LoVo (cell line): ENCODE measurements at regions not wholly inside any gene's neighbourhood (a gene's known extent, or its start where the extent isn't known, plus 50 kb on each side); places are given as distances from the start of the nearest gene placed in this dataset.

Experiments used
- DNase-seq: peaks from one replicate; pipeline ENCODE4 v3.0.0-alpha.2; 2016; ENCODE audit warnings: low spot score

DNA sequence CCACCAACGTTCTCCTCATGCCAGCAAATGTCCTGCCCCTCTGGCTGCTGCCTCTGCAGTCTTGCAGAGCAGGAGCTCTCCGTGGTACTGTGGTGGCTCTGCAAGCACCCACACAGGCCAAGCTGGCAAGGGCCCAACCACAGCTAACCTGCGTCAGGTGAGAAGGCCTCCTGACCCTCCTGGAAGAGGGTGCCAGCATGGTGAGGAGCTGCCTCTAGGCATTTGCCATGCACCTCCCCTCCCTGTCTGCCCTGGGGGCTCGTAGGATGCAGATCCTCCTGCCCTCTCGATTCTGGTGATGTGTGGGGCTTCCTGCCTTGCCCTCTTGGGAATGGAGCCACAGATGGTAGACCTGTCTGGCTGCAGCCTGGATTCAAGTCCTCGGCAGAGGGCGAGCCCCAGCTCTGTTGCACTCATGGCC, 1408.8 kb downstream of the TBC1D22A start:
- no peak for DNase-seq

DNA sequence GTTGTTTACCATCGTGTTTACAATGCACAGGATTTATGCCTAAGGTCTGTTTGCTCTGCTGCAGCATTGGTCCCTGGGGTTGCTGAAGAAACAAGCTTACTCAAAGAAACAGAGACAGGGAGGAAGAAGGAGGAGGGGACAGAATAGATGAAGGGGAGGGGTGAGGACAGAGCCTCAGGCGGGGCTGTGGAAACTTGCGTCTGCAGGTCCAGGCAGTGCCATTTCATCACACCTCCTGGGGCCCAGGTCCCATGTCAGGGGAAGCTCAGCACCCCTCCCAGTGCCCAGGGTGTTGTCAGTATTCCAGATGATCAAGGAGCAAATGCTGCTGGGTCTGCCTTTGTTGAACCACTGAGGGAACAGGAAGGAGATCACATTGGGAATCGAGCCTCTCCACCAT, 1406.8 kb downstream of the TBC1D22A start:
- no peak for DNase-seq

DNA sequence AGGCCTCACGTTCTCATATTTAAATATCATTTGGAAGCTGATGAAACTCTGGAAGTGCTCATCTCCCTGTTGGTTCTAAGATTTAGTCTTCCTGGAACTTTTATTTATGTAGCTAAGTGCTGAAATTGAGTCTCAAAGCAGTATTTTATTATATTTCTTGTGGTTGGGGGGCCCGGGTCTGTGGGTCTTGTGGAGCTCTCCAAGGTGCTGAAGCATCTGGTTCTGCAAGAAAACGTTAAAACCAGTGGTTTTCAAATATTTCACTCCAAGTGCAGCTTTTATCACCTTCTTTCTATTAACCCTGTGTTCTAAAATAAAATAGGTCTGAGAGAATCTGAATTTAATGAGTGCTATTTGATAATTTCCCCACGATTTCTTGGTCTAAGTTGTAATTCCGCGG, 1404.8 kb downstream of the TBC1D22A start:
- no peak for DNase-seq

DNA sequence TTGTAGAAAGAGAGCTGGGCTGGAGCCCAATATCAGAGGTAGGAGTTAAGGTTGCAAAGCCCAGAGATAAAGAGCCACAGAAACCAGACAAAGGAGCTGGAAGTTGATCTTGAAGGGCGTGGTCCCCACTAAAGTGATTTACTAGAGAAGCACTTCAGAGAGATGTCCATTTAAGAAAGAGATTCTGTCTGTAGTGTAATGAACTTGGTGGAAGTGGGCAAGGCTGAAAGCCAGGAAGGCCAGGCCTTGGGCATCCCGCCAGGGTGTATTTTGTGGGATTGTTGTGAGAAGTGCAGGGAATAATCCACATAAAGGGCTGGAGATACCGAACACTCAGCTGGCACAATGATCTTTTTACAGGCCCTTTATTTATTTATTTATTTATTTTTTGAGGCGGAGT, 1398.8 kb downstream of the TBC1D22A start:
- DNase-seq = no peak

DNA sequence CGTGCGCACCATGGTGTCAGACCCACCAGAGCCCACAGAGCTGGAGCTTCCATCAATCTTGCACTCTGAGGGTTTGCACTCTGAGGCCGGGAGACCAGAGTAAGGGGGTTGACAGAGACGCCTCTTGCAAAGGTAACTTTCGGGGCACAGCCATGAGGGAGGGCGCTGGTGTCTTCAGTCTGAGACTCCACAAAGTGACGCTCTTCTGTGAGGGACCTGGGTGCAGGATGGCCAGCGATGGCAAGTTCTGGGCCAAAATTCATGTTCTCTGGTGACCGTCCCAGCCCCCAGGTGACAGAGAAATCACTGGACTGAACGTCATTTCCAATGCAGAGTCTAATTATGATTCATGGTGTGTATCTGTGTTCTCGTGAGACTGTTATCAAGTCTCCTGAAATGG, 1395.2 kb downstream of the TBC1D22A start:
- no peak for DNase-seq

DNA sequence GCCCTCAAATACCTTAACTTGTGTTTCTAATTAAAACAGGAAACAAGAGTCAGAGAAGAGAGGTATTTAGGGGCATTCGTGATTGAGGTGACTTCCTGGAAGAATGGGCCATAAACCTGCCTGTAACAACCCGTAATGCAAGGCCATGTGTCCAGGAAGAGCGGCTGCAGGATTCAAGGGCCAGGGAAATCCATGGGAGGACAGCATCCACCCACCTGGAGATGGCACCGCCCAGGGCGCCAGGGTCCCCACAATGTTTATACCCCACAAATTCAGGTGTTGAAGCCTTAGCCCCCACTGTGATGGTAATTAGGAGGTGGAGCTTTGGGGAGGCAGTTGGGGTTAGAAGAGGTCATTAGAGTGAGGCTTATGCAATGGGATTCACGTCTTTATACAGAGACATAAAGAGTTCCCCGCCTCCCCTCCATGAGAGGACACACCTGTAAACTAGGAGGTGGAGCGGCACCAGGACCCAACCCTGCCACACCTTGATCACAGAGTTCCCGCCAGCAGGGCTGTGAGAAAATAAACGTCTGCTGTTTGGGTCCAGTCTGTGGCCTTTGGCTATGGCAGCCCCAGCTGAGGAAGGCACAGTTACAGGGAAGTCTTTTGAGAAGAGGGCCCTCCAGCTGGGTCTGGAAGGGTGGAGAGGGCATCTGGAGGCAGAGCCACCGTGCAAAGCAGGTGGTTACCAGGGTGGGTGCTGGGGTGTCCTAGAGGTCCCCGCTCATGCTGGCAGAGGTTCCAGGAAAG, 1394.3 kb downstream of the TBC1D22A start:
- DNase-seq = no peak

DNA sequence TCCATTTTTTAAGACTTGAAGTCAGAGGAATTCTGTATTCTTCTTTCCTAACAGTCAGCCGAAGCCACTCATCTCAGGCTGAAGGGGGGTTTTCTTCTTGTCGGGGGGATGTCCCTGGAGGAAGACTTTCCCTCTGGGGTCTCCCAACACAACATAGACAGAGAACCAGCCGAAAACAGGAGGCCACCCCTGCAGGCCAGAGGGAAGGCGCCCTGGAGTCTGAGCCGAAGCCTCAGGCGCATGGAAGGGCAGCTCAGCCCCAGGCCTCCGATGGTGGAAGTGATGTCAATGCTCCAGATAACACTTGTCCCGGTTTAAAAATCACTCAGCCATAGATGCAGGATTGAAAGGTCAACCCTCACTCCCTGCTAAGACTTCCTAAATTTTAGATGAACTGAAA, 1393.0 kb downstream of the TBC1D22A start:
- no peak for DNase-seq

DNA sequence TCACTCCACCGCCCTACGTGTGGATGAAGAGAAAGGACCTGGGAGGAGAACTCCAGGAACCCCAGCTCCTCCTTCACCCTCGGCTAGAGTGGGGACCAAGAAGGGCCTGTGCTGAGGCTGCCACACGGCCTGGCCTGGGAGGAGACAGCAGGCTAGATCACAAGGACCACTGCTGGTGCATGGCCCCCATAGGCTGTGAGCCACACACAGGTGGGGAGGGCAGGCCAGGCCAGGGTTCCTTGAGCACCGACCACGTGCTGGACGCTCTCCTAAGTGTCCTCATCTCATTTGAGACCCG, 1392.4 kb downstream of the TBC1D22A start:
- no peak for DNase-seq

DNA sequence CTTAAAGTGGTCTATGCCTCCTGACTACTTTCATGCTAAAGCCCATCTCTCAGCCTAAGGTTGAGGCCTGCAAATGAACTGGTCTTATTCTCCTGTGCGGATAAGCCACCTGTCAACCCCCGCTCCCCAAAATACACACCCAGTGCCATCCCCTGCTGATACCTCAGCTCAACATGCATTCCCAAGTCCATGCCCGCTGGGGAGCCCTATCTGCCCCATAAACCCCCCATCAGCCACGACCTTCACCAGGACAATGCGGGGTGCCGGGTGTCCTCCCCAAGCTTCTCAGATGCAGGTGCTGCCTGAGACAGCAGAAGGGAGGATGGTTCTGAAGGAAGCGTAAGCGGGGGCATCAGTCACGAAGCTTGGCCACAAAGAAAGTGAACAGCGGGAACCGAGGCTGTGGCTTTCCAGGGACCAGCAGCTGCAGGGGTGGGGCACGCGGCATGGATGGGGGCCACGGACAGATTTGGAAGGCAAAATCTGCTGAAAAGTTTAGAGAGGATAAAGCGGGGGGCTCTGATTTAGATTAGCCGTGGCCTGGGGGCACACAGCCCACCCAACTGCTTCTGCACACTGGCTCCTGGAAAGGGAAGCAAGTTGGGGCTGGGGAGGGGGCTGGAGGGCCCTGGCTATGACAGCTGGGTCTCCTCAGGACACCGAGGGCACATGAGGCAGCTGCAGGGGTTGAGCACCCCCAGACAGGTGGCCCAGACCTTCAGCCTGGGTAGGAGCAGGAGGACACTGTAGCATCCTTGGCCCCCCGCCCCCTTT, 1391.9 kb downstream of the TBC1D22A start:
- no peak for DNase-seq

DNA sequence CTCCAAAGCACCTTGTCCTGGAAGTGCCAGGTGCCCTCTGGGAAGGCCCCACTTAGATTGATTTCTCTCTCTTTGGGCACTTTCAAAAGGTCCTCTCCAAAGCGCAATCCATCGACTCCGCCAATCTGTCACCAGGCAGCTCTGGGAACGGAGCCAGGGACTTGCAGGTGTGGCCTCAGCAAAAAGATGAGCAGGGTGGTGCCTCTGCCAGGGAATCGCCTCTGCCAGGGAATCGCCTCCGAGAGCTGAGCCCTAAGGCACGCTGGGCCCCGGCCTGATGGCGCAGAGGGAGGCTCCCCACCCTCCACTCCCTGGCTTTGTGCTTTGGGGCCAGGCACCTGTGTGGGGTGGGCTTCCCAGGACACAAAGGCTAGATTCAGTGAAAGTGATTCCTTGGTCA, 1391.3 kb downstream of the TBC1D22A start:
- no peak for DNase-seq

DNA sequence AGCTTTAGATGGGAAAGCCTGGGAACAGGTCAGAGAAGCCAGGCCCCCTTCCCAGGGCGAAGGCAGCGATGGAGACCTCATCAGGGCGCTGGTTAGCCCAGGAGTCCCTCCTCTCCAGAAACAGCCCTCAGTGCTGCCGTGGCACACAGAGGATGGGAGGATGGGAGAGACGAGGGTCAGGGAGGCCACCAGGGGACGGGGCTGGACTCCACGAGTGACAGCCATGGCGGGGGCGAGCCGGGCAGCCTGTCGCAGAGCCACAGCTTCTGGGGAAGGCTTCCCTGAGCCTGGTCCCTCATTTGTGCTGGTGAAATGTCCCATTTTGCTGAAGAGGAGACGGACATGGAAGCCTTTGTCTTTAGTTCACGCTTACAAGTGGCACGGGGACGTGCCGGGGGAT, 1390.5 kb downstream of the TBC1D22A start:
- DNase-seq = no peak

DNA sequence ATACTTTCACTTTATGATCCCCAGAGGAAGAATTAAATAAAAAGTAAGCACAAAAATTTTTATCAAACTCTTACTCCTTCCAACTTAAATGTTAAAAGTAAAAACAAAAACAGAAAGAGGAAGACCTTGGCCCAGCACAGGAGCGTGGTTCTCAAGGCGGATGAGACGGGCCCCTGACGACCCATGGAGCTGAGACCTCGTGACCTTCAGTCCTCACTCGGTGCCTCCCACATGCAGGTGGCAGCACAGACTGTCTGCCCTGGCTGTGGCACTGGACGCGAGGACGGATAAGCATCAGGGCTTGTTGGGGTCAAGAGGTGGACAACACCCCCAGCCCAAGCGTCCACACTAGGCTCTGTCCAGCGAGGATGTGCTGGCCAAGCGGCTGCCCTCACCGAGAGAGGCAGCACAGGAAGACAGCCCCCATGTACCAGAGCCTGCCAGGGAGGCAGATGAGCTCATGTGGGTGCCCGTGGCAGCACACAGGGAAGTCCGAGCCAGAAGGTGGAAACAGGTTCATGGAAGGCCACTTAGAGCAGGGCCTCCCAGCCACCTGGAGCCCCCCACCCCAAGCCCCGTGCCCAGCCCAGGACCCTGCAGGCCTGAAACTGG, 1389.8 kb downstream of the TBC1D22A start:
- DNase-seq = no peak

DNA sequence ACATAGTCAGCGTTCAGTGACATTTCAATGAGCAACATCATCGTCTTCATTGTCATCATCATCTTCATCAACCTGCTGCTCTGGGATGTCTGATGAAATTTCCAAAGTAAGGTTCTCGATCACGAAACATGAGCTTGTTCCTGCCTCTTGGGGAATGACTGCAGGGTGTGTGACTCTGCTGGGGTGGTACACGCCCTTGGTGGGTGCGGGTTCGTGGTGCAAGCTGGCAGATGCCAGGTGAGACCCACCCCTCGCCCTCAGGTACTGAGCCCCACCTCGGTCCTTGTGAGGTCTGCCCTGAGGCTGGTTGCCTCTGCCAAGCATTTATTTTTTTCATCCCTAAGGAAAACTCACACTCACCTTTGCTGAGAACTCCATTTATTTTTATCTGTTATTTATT, 1389.2 kb downstream of the TBC1D22A start:
- no peak for DNase-seq

DNA sequence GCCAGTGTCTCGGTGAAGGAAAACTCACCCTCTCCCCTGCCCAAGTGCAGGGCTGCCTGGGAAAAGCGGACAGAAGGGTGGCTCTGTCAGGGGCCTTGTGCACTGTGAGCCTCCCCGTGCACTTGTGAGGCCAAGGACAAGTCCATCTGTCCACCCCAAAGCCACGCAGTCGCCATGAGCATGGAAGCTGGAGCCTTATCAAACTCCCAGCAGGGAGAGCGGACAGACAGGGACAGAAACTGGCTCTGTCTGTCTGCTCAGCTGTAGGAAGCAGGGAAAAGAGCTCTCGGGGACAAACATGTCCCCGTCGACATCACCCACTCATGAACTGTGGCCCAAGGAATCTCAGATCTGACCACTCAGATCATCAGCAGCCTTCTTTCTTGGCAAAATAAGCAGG, 1385.4 kb downstream of the TBC1D22A start:
- DNase-seq = no peak

DNA sequence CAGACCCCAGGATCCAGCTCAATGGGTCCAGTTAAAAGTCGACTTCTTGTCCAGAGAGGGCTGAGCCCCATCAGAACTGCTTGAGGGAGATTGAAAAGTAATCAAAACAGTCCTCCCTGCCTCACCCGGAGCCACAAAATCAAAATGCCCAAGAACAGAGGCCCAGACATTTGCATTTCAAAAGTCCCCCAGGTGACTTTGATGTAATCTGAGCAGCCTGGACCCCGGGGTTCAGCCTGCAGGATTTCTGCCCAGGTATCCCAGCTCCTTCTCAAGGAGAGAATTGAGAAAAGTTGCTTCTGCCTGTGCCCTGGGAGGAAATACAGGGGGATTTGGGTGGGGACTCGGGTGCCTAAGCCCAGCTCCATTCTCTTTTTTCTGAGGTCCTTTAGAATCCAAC, 1385.0 kb downstream of the TBC1D22A start:
- DNase-seq = no peak

DNA sequence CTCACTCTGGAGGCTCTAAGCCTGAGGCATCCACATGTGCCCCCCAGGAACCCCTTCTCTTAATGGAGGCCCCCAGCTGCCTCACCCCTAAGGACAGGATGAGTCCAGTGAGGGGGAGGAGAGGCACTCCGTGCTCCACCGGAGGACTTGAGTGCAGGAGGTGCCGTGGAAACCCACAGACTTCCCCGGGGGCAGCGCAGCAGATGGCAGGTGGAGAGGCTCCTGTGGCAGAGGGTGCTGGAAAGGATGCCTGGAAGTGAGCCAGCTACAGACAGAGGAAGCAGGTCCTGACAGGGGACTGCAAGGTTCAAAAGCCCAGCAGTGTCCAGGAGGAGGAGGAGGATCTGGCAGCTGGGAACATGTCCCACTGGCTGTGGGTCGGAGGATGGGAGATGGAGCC, 1384.0 kb downstream of the TBC1D22A start:
- DNase-seq = no peak

DNA sequence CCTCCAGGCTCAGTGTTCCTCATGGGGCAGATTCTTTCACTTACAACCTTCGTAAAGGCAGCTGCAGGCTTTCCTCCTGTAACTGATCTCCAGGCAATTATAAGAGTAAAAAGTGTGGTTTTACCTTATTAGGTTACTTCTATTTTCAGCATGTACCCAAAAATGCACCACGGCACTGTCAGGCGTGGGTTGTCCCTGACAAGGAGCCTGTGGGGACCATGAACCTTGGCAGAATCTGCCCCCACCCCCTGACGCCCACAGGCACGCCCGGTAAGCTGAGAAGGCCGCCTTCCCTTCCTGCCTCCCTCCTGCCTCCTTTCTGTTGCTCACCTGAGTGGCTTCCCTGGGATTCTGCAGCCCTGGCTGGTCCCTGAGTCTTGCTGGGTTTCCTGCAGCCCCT, 1383.3 kb downstream of the TBC1D22A start:
- DNase-seq = no peak

DNA sequence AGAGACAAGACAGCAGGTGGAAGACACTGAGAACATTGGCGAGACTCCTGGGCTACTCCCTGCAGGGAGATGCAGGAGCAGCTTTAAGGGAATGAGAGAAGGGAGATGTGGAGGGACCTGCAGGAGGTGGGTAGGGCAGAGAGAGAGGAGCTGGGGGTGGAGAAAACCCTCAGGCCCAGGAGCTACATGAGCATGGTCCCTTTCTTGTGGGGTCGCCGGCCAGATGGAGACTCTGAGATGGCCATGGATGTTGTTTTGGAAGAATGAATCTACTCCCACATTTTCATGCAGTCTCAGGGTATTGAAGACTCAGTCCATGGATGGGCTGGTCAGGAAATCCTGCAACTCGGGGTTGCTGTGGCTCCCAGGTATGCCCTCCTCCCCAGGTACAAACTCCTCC, 1381.9 kb downstream of the TBC1D22A start:
- no peak for DNase-seq

DNA sequence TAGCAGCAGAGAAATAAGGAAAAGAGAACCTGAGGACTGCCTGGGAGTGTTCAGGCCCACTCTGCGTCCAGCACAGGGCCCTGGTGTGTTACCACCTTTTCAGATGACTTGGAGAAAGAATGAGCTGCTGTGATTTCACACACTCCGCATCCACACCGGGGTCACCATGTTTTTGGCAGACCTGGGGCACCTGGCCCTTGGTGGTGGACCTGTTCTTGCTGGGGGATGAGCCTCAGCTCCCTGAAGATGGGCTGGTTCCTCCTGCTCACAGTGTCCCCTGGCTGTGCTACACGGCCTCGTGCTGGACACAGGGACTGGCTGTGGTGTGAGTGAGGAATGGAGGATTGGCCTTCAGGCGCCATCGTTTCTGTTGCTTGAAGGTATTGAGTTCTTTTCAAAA, 1381.4 kb downstream of the TBC1D22A start:
- no peak for DNase-seq

DNA sequence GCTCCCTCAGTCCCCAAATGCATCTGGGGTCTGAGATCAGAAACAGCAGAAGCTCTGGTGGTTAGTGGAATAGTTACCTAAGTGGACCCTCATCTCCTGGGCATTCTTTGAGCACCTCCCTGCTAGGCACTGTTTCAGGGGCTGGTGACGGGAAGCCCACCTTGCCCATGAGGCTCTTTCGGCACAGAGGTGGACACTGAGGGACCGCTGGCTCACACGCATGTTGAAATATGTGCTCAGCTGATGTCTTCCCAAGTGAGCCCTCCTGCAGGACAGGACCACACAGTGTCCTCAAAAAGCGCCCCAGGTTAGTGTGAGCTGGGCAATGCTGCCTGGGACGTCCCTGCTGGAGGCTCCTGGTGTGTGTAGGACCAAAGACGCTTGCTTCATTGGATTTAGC, 1379.9 kb downstream of the TBC1D22A start:
- no peak for DNase-seq

DNA sequence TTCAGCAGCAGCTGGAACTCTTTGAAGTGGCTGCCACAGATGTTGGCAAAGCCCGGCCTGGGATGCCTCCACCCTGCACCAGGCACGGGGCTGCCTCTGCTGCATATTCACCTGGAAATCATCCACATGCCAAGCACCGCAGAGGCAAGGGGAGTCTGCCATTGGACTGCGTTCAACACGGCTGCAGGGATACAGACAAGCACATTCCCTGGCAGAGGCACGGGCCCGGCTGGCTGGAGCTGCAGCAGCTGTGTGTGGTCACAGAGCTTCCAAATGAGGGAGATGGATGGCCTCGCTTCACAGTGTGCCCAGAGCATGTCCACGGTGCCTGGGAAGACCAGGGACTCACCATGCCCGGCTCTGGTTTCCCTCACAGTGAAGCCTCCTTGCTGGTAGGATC, 1378.9 kb downstream of the TBC1D22A start:
- no peak for DNase-seq

DNA sequence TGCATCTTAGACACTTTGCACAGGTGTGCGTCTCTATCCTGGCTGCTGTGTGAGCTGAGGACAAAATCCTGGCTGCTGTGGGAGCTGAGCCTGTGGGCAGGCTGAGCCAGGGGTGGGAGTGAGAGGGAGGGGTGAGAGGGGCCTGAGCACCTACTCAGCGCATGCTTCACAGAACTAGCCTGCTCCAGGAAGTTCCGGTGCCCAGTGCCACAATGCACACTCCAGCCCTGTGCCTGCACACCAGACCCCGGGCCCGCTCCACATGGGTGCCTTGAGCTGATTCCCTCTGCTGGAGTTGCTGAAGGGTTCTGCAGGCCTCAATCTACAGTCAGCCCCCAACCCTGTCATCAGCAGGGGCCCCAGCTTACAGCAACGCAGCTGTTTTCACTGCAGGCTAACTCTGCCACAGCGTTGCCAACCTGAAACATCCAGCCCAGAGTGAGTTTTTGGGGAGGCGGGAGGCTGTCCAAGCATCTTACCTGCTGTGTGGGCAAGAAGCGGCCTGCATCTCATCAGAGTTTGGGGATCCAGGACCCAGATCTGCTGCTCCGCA, 1377.9 kb downstream of the TBC1D22A start:
- DNase-seq = no peak

DNA sequence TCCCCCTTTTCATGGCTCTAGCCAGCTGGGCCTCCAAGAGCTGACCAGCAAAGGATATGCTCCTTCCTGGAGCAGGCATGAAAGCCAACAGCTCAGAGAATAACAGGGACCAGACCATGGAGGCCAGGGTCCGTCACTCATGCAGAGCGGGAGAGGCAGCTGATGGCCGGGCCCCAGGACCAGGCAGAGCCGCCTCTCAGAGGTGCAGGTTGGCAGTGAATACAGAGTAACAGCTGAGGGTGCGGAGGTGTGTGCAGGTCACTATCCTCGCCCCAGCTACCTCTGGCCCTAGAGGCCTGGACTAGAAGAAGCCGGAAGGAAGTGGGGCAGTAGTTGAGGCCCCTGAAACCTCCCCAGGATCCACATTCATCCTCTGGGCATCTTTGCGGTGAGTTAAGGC, 1377.3 kb downstream of the TBC1D22A start:
- DNase-seq = no peak
